IPS-NIHi11 (cell line): ENCODE measurements at regions not wholly inside any gene's neighbourhood (a gene's known extent, or its start where the extent isn't known, plus 50 kb on each side); places are given as distances from the start of the nearest gene placed in this dataset.

Experiments used
- DNase-seq: peaks from one replicate; pipeline ENCODE4 v3.0.0; 2012; ENCODE audit warnings: mixed read lengths, low spot score

GRCh38 chrX:137366018-137366633, 199.8 kb upstream of the ZIC3 start:
- no peak for DNase-seq

- DNase-seq = peak; percentile 5
Measured at GRCh38 chrX:137363559-137363958, 202.4 kb upstream of the ZIC3 start.

GRCh38 chrX:137362583-137362982, 203.3 kb upstream of the ZIC3 start:
- no peak for DNase-seq

- DNase-seq = no peak
Measured at GRCh38 chrX:137354851-137355250, 211.1 kb upstream of the ZIC3 start.

- no peak for DNase-seq
Measured at GRCh38 chrX:137353404-137353803, 212.5 kb upstream of the ZIC3 start.

- peak; percentile 9 for DNase-seq
Measured at GRCh38 chrX:137352101-137352660, 213.7 kb upstream of the ZIC3 start.

GRCh38 chrX:137342969-137343368, 223.0 kb upstream of the ZIC3 start:
- DNase-seq = no peak

GRCh38 chrX:137313627-137314026, 252.3 kb upstream of the ZIC3 start:
- DNase-seq = no peak

GRCh38 chrX:137305404-137305803, 260.5 kb upstream of the ZIC3 start:
- DNase-seq = no peak

- DNase-seq = no peak
Measured at GRCh38 chrX:137297167-137297566, 263.4 kb upstream of the GPR101 start.

- DNase-seq = no peak
Measured at GRCh38 chrX:137290011-137290410, 256.2 kb upstream of the GPR101 start.

- DNase-seq = no peak
Measured at GRCh38 chrX:137287191-137287590, 253.4 kb upstream of the GPR101 start.

- no peak for DNase-seq
Measured at GRCh38 chrX:137286423-137286822, 252.6 kb upstream of the GPR101 start.

GRCh38 chrX:137278825-137279224, 245.0 kb upstream of the GPR101 start:
- DNase-seq = no peak

- DNase-seq = no peak
Measured at GRCh38 chrX:137263374-137263773, 229.6 kb upstream of the GPR101 start.

- no peak for DNase-seq
Measured at GRCh38 chrX:137245183-137245582, 211.4 kb upstream of the GPR101 start.

GRCh38 chrX:137236837-137237236, 203.0 kb upstream of the GPR101 start:
- DNase-seq = no peak

- DNase-seq = no peak
Measured at GRCh38 chrX:137234651-137235402, 201.0 kb upstream of the GPR101 start.

- no peak for DNase-seq
Measured at GRCh38 chrX:137233478-137233877, 199.7 kb upstream of the GPR101 start.

- no peak for DNase-seq
Measured at GRCh38 chrX:137227151-137227550, 193.4 kb upstream of the GPR101 start.

GRCh38 chrX:137215467-137215866, 181.7 kb upstream of the GPR101 start:
- no peak for DNase-seq

GRCh38 chrX:137212078-137212632, 178.4 kb upstream of the GPR101 start:
- DNase-seq = peak; percentile 14

- DNase-seq = no peak
Measured at GRCh38 chrX:137198040-137198439, 164.2 kb upstream of the GPR101 start.
